Activated CD4-positive, alpha-beta T cell treated with anti-CD3 and anti-CD28 coated beads, Interleukin-2, amount 10 ng/mL, durations not matched to agents 7 days and 5 days (primary cell): ENCODE measurements at regions not wholly inside any gene's neighbourhood (a gene's known extent, or its start where the extent isn't known, plus 50 kb on each side); places are given as distances from the start of the nearest gene placed in this dataset.
A peak's percentile ranks its signal among the peaks of the same experiment; 100 is the strongest.
"Not testable (repeated sequence)": the region's sequence is repeated elsewhere in the genome, so short reads cannot be mapped to it uniquely, and the experiment has no call there.

Experiments
- CTCF ChIA-PET: fragments of 350-600 bp; sonication (Branson Sonifier 250); formaldehyde crosslinking; loops from one replicate; lab custom pipeline; 2021; ENCODE audit warnings: antibody characterized with exemption; lab: Charles Lee
- POLR2A ChIA-PET: fragments of 350-600 bp; sonication (Branson Sonifier 250); formaldehyde crosslinking; loops from one replicate; lab custom pipeline; 2021; ENCODE audit warnings: antibody characterized with exemption; lab: Charles Lee
- DNase-seq: peaks from one replicate; pipeline ENCODE4 v3.0.0-alpha.2; 2020
- H3K27ac Mint-ChIP-seq: one replicate; pipeline ENCODE4 v1.8.0; 2021; ENCODE audit warnings: mild to moderate bottlenecking, moderate library complexity, mixed read lengths
- H3K27me3 Mint-ChIP-seq: one replicate; pipeline ENCODE4 v1.8.0; 2021; ENCODE audit warnings: mixed read lengths
- H3K36me3 Mint-ChIP-seq: one replicate; pipeline ENCODE4 v1.8.0; 2021; ENCODE audit warnings: low read depth, mixed read lengths
- H3K4me1 Mint-ChIP-seq: one replicate; pipeline ENCODE4 v1.8.0; 2021; ENCODE audit warnings: mixed read lengths
- H3K4me3 Mint-ChIP-seq: one replicate; pipeline ENCODE4 v1.8.0; 2021; ENCODE audit warnings: mild to moderate bottlenecking, moderate library complexity, mixed read lengths
- H3K9me3 Mint-ChIP-seq: one replicate; pipeline ENCODE4 v1.8.0; 2021; ENCODE audit warnings: mixed read lengths

DNA sequence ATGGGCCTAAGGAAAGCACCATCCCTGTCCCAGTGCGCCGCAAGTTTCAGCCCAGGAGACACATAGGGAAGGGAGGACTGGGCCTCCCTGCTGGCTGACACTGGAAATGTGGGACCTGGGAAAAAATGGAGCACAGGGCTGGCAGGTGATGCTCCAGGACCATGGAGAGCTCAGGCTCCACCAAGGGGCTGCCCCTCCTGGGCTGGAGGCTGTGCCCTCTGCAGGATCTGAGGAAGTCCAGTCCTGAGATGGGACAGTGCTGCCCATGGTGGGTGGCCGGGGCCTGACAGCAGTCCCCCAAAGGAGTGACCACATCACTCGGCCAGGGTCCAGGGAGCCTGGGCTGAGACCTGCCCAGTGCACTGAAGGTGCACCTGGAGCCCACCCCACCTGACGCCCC, 108.6 kb upstream of the TEKT4 start:
- no peaks in the 10 kb centered on the region for H3K9me3 Mint-ChIP-seq
- no peaks in the 10 kb centered on the region for H3K27me3 Mint-ChIP-seq
- DNase-seq: no peak
- no peaks in the 10 kb centered on the region for H3K36me3 Mint-ChIP-seq
- CTCF ChIA-PET: no interaction called here
- POLR2A ChIA-PET: no interaction called here
- H3K4me1 Mint-ChIP-seq: no peaks in the 10 kb centered on the region
- H3K4me3 Mint-ChIP-seq: no peak overlapping the region
- H3K27ac Mint-ChIP-seq: no peak overlapping the region

DNA sequence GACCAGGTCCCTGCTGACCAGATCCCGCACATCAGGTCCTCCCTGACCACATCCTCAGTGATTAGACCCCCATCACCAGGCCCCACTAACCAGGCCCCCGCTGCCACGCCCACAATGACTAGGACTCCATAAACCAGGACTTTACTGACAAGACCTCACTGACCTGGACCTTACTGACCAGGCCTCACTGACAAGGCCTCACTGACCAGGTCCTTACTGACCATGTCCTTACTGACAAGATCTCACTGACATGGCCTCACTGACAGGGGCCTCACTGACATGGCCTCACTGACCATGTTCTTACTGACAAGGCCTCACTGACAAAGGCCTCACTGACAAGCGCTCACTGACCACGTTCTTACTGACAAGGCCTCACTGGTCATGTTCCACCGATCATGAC, 107.9 kb upstream of the TEKT4 start:
- H3K9me3 Mint-ChIP-seq: no peaks in the 10 kb centered on the region
- no peaks in the 10 kb centered on the region for H3K36me3 Mint-ChIP-seq
- no peaks in the 10 kb centered on the region for H3K27me3 Mint-ChIP-seq
- H3K4me3 Mint-ChIP-seq: no peak overlapping the region
- H3K4me1 Mint-ChIP-seq: no peaks in the 10 kb centered on the region
- CTCF ChIA-PET: no interaction called here
- POLR2A ChIA-PET: no interaction called here
- H3K27ac Mint-ChIP-seq: no peak overlapping the region
- no peak for DNase-seq

DNA sequence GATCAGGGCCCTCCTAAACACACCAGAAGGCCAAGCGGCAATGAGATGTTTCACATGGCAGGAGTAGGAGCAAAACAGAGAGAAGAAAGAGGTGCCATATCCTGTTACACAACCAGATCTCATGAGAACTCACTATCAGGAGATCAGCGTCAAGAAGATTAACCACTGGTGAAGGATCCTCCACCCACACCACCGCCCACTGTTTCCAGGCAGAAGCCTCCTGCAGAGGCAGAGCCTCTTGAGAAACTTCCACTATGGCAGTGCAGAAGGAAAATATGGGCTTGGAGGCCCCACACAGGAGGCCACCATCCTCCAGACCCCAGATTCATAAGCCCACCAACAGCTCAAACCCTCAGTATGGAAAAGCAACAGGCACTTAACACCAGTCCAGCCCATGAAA, 106.9 kb upstream of the TEKT4 start:
- DNase-seq, H3K4me3 Mint-ChIP-seq, CTCF ChIA-PET, H3K9me3 Mint-ChIP-seq, H3K4me1 Mint-ChIP-seq, POLR2A ChIA-PET, H3K36me3 Mint-ChIP-seq, H3K27ac Mint-ChIP-seq, H3K27me3 Mint-ChIP-seq: not testable (repeated sequence)

DNA sequence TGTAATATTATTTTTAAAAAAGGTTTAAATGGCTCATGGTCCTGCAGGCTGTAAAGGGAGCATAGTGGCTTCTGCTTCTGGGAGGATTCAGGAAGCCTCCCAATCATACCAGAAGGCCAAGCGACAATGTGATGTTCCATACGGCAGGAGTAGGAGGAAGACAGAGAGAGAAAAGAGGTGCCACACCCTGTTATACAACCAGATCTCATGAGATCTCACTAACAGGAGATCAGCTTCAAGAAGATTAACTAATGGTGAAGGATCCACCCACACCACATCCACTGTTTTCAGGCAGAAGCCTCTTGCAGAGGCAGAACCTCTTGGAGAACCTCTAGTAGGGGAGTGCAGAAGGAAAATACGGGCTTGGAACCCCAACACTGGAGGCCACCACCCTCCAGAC, 103.9 kb upstream of the TEKT4 start:
- no peaks in the 10 kb centered on the region for H3K4me1 Mint-ChIP-seq
- no peaks in the 10 kb centered on the region for H3K9me3 Mint-ChIP-seq
- no peaks in the 10 kb centered on the region for H3K36me3 Mint-ChIP-seq
- ChIA-PET CTCF (no interaction called here), POLR2A (no interaction called here)
- no peaks in the 10 kb centered on the region for H3K27me3 Mint-ChIP-seq
- no peak for DNase-seq
- H3K27ac Mint-ChIP-seq: no peak overlapping the region
- H3K4me3 Mint-ChIP-seq: no peak overlapping the region

DNA sequence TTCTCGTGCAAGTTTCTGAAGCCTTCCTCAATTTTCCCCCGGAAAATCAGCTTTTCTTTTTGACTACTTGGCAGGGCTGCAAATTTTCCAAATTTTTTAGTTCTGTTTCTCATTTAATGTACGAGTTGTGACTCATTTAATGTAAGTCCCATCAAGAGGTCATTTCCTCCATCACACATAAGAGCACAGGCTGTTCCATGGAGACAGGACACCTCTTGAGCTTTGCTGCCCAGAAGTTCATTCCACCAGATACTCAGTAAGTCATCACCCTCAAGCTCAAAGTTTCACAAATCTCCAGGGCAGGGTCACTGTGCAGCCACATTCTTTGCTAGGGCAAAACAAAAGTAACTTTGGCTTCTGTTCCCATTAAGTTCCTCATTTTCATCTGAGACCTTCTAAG, 101.5 kb upstream of the TEKT4 start:
- no peak for DNase-seq
- ChIA-PET POLR2A (no interaction called here), CTCF (no interaction called here)
- no peaks in the 10 kb centered on the region for H3K9me3 Mint-ChIP-seq
- H3K4me1 Mint-ChIP-seq: no peaks in the 10 kb centered on the region
- no peak overlapping the region for H3K4me3 Mint-ChIP-seq
- H3K27me3 Mint-ChIP-seq: no peaks in the 10 kb centered on the region
- no peak overlapping the region for H3K27ac Mint-ChIP-seq
- H3K36me3 Mint-ChIP-seq: no peaks in the 10 kb centered on the region

DNA sequence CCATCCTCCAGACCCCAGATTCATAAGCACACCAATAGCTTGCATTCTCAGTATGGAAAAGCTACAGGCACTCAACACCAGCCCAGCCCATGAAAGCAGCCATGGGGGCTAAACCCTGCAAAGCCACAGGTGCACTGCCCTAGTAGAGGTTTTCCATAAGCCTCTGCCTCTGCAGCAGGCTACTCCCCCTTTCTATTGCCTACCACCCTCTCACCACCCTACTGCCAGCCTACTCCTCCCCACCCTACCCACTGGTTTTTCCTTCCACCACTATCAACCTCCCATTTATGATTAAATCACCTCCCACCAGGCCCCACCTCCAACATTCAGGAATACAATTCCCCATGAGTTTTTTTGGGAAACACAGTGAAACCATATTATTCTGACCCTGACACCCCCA, 96.4 kb upstream of the TEKT4 start:
- no peak overlapping the region for H3K27ac Mint-ChIP-seq
- ChIA-PET CTCF (no interaction called here), POLR2A (no interaction called here)
- DNase-seq: no peak
- H3K4me3 Mint-ChIP-seq: no peak overlapping the region
- no peaks in the 10 kb centered on the region for H3K27me3 Mint-ChIP-seq
- no peaks in the 10 kb centered on the region for H3K4me1 Mint-ChIP-seq
- H3K36me3 Mint-ChIP-seq: no peaks in the 10 kb centered on the region
- no peaks in the 10 kb centered on the region for H3K9me3 Mint-ChIP-seq

DNA sequence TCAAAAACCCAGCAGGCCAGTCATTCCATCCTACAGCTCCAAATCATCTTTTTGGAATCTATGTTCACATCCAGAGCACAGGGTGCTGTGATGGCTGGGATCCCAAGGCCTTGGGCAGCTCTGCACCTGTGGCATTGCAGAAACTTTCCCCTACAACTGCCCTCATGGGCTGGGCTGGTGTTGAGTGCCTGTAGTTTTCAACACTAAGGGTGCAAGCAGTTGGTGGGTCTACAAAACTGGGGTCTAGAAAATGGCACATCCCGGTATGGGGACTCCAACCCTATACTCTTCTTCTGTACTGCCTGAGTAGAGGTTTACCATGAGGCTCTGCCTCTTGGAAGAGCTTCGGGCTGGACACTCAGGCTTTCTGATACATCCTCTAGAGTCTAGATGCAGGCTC, 95.2 kb upstream of the TEKT4 start:
- H3K9me3 Mint-ChIP-seq: no peaks in the 10 kb centered on the region

DNA sequence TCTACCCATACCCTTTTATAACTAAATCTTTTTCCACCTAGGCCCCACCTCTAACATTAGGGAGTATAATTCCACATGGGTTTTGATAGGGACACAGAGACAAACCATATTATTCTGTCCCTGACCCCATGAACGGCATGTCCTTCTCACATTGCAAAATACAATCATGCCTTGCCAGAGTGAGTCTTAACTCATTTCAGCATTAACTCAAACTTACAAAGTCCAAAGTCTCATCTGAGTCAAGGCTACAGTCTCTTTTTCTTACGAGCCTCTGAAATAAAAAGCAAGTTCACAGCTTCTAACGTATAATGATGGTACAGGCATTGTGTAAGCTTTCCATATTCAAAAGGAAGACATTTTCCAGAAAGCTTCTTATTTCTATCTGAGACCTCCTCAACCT, 86.1 kb upstream of the TEKT4 start:
- DNase-seq, H3K9me3 Mint-ChIP-seq, H3K36me3 Mint-ChIP-seq, H3K4me3 Mint-ChIP-seq, H3K4me1 Mint-ChIP-seq, H3K27ac Mint-ChIP-seq, H3K27me3 Mint-ChIP-seq, CTCF ChIA-PET, POLR2A ChIA-PET: not testable (repeated sequence)

More for the DNA sequence above, 95.2 kb upstream of the TEKT4 start:
- no peaks in the 10 kb centered on the region for H3K36me3 Mint-ChIP-seq
- H3K4me1 Mint-ChIP-seq: no peaks in the 10 kb centered on the region
- no peak for DNase-seq
- H3K4me3 Mint-ChIP-seq: no peak overlapping the region
- no peaks in the 10 kb centered on the region for H3K27me3 Mint-ChIP-seq
- POLR2A ChIA-PET: no interaction called here
- no peak overlapping the region for H3K27ac Mint-ChIP-seq
- CTCF ChIA-PET: no interaction called here

DNA sequence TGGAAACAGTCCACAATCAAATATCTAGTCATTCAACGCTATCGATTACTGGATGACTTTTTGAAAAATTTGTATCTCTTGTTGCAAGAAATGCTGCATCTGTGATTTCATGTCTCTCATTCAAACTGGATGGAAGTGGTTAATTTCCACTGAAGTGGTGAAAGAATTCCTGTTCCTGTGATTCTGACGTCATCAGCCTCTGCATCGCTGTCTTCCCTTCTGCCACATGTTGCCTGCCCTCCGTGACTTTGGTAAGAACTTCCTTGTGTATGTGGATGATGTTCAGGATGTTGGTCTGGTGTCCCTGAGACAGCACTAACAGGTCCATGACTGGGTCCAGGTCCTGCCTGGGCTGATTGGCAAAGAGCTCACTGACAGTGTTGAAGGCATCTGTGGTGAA, 84.8 kb upstream of the TEKT4 start:
- H3K4me3 Mint-ChIP-seq, H3K27ac Mint-ChIP-seq, H3K36me3 Mint-ChIP-seq, H3K9me3 Mint-ChIP-seq, POLR2A ChIA-PET, H3K27me3 Mint-ChIP-seq, CTCF ChIA-PET, H3K4me1 Mint-ChIP-seq, DNase-seq: not testable (repeated sequence)

DNA sequence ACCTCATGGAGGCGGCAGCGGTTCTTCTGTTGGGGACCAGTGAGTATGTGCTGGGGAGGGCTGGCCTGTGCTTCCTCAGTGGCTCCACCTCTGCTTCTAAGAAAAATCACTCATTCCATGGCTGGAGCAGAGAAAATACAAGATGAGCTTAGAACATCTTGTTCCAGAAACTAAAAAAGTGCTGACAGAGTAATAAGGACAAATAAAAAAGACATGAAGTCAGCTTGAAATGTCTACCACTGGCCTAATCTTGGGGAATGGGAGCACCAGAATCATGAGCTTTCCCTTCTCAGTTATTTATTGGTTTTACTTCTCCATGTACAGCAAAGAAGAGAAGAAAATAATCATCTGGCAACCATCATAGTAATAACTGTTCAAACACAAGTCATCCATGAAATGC, 81.1 kb upstream of the TEKT4 start:
- H3K9me3 Mint-ChIP-seq, H3K4me3 Mint-ChIP-seq, DNase-seq, H3K4me1 Mint-ChIP-seq, H3K36me3 Mint-ChIP-seq, CTCF ChIA-PET, POLR2A ChIA-PET, H3K27me3 Mint-ChIP-seq: not testable (repeated sequence)
- H3K27ac Mint-ChIP-seq: peak overlapping the region; percentile 13

DNA sequence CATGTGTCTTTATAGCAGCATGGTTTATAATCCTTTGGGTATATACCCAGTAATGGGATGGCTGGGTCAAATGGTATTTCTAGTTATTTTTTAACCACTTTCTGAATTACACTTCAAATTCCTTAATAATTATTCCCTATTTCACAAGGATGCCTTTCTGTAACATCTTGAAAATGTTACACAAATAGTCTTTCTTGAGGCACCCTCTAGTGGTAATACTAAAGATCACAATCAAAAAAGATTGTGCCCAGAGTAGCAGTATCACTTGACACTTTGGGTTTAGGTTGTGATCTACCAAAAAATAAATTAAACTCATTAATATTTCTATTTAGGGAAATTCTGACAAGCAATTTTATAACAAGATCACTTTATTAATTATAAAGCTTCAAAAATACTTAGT, 74.0 kb upstream of the TEKT4 start:
- DNase-seq, H3K36me3 Mint-ChIP-seq, CTCF ChIA-PET, H3K9me3 Mint-ChIP-seq, H3K27ac Mint-ChIP-seq, H3K4me1 Mint-ChIP-seq, POLR2A ChIA-PET, H3K4me3 Mint-ChIP-seq: not testable (repeated sequence)
- H3K27me3 Mint-ChIP-seq: peaks cover 23% of the 10 kb centered on the region
